Tibial nerve (tissue), 4 donors: ENCODE measurements at regions not wholly inside any gene's neighbourhood (a gene's known extent, or its start where the extent isn't known, plus 50 kb on each side); places are given as distances from the start of the nearest gene placed in this dataset.

Experiments
- EP300 ChIP-seq, 2 donors: sonication (generic); formaldehyde crosslinking; IDR thresholded peaks; one replicate each; pipeline ENCODE4 v1.6.1; 2017; ENCODE audit warnings: antibody characterized with exemption in 2 of 2, mild to moderate bottlenecking in 1 of 2
- TF ChIP-seq, protein P1 (sequence below), 5 experiments: fragments of 200-600 bp in 3 of 5; fragments of 450-650 bp in 2 of 5; sonication (generic) in 3 of 5; IDR thresholded peaks; one replicate each; pipeline ENCODE4 v1.5.1; 2016 to 2019; ENCODE audit warnings: antibody characterized with exemption in 5 of 5, mild to moderate bottlenecking in 3 of 5, moderate library complexity in 2 of 5

- TF ChIP-seq, protein P1, sequence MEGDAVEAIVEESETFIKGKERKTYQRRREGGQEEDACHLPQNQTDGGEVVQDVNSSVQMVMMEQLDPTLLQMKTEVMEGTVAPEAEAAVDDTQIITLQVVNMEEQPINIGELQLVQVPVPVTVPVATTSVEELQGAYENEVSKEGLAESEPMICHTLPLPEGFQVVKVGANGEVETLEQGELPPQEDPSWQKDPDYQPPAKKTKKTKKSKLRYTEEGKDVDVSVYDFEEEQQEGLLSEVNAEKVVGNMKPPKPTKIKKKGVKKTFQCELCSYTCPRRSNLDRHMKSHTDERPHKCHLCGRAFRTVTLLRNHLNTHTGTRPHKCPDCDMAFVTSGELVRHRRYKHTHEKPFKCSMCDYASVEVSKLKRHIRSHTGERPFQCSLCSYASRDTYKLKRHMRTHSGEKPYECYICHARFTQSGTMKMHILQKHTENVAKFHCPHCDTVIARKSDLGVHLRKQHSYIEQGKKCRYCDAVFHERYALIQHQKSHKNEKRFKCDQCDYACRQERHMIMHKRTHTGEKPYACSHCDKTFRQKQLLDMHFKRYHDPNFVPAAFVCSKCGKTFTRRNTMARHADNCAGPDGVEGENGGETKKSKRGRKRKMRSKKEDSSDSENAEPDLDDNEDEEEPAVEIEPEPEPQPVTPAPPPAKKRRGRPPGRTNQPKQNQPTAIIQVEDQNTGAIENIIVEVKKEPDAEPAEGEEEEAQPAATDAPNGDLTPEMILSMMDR (IDR thresholded peaks at IDR 0.05), result no peak
- no peak for TF ChIP-seq EP300 (IDR thresholded peaks at IDR 0.05)
Measured at GRCh38 chr4:137968956-137969678, 273.0 kb downstream of the SLC7A11 start.
